ENCODE measurements at regions not wholly inside any gene's neighbourhood (a gene's known extent, or its start where the extent isn't known, plus 50 kb on each side); places are given as distances from the start of the nearest gene placed in this dataset.

DNA sequence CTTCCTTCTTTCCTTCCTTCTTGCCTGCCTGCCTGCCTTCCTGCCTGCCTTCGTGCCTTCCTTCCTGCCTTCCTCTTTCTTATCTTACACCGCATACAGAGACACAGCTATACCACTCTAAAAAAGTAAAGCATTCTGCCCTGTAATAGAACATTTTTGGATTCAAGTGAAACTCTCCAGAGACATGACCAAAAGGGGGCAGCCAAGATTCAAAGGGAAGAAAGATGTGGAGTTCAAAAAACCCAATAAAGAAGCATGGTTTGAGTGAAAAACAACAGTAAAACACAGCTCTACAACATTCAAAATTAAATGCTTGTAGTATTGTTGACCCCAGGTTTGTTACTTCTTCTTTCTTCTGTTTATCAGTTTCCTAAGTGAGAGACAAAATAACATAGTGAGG lies 914.9 kb upstream of the PCDH7 start:
- FAIRE-seq (no peak), DNase-seq (ENCODE audit: low read depth, low spot score) (no peak)

DNA sequence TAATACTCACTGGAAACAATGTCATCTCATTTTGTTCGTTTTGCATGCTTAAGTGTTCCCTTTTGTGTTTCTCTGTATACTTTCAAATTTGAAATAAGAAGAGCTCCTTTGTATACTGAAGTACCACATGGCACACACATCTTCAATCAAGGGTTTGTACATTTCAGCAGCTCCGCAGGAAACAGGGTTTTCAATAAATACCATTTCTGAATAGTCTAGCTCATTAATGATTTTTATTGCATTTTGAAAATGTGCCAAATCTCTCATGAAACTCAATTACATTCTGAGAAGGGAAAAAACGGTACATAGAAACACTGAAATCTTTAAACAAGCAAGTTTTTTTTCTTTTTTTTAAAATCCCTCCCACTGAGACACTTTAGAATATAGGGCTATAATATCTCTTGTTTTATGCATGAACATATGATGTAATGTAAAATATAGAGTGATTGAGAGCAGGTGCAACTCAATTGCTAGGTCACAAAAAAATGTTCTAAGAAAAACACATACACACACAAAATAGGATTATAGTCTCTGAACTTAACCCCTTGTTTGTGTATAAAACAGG lies 914.2 kb upstream of the PCDH7 start:
- dilution Hi-C loops (cut with MboI; ENCODE audit: extremely low pct_ligation_motif_present, low sequenced_read_pairs), result no loop called here
- Histone ChIP-seq H3K9ac (ENCODE audit: control insufficient read depth, extremely low read depth, insufficient read depth, low read length) (no peak overlapping the region), H2AFZ (ENCODE audit: control insufficient read depth, low read length) (no peak overlapping the region), H3K9me3 (ENCODE audit: control insufficient read depth, low read depth, low read length) (no peaks in the 10 kb centered on the region), H4K20me1 (ENCODE audit: control insufficient read depth, extremely low read depth, insufficient read depth, low read length) (no peaks in the 10 kb centered on the region), H3K4me3 (ENCODE audit: control insufficient read depth in 2 of 3, extremely low read depth in 1 of 3, insufficient read depth in 2 of 3, low read depth in 1 of 3, low read length in 3 of 3) (no peak overlapping the region), H3K4me1 (ENCODE audit: control insufficient read depth, extremely low read depth, insufficient read depth, low read length) (no peaks in the 10 kb centered on the region), H3K27ac (ENCODE audit: control insufficient read depth, insufficient read depth, low read length) (no peak overlapping the region), H3K9me1 (ENCODE audit: control insufficient read depth, extremely low read depth, insufficient read depth, low read length) (no peaks in the 10 kb centered on the region), H3K27me3 (ENCODE audit: control insufficient read depth, extremely low read depth, insufficient read depth, low read length) (no peaks in the 10 kb centered on the region), H3K4me2 (ENCODE audit: control insufficient read depth, extremely low read depth, insufficient read depth, low read depth, low read length) (no peak overlapping the region), H3K36me3 (ENCODE audit: control insufficient read depth in 2 of 2, extremely low read depth in 1 of 2, insufficient read depth in 2 of 2, low read length in 2 of 2) (no peaks in the 10 kb centered on the region), H3K79me2 (ENCODE audit: control insufficient read depth, insufficient read depth, low read length) (no peaks in the 10 kb centered on the region)
- no peak for TF ChIP-seq EZH2 (IDR thresholded peaks at IDR 0.05; ENCODE audit: low read length)
- TF ChIP-seq, protein P1, sequence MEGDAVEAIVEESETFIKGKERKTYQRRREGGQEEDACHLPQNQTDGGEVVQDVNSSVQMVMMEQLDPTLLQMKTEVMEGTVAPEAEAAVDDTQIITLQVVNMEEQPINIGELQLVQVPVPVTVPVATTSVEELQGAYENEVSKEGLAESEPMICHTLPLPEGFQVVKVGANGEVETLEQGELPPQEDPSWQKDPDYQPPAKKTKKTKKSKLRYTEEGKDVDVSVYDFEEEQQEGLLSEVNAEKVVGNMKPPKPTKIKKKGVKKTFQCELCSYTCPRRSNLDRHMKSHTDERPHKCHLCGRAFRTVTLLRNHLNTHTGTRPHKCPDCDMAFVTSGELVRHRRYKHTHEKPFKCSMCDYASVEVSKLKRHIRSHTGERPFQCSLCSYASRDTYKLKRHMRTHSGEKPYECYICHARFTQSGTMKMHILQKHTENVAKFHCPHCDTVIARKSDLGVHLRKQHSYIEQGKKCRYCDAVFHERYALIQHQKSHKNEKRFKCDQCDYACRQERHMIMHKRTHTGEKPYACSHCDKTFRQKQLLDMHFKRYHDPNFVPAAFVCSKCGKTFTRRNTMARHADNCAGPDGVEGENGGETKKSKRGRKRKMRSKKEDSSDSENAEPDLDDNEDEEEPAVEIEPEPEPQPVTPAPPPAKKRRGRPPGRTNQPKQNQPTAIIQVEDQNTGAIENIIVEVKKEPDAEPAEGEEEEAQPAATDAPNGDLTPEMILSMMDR (optimal IDR thresholded peaks at IDR 0.05 in 1 of 3, IDR thresholded peaks at IDR 0.05 in 1 of 3, conservative IDR thresholded peaks at IDR 0.05 in 1 of 3; ENCODE audit: extremely low read depth in 1 of 3, insufficient read depth in 2 of 3, low read length in 3 of 3), result no peak
- FAIRE-seq (no peak), DNase-seq (ENCODE audit: low read depth, low spot score) (no peak)

More for the DNA sequence above, 914.9 kb upstream of the PCDH7 start:
- Histone ChIP-seq H4K20me1 (ENCODE audit: control insufficient read depth, extremely low read depth, insufficient read depth, low read length) (no peaks in the 10 kb centered on the region), H3K9ac (ENCODE audit: control insufficient read depth, extremely low read depth, insufficient read depth, low read length) (no peak overlapping the region), H3K9me1 (ENCODE audit: control insufficient read depth, extremely low read depth, insufficient read depth, low read length) (no peaks in the 10 kb centered on the region), H3K27ac (ENCODE audit: control insufficient read depth, insufficient read depth, low read length) (no peak overlapping the region), H3K4me1 (ENCODE audit: control insufficient read depth, extremely low read depth, insufficient read depth, low read length) (no peaks in the 10 kb centered on the region), H3K4me3 (ENCODE audit: control insufficient read depth in 2 of 3, extremely low read depth in 1 of 3, insufficient read depth in 2 of 3, low read depth in 1 of 3, low read length in 3 of 3) (no peak overlapping the region), H3K27me3 (ENCODE audit: control insufficient read depth, extremely low read depth, insufficient read depth, low read length) (no peaks in the 10 kb centered on the region), H2AFZ (ENCODE audit: control insufficient read depth, low read length) (no peak overlapping the region), H3K4me2 (ENCODE audit: control insufficient read depth, extremely low read depth, insufficient read depth, low read depth, low read length) (no peak overlapping the region), H3K36me3 (ENCODE audit: control insufficient read depth in 2 of 2, extremely low read depth in 1 of 2, insufficient read depth in 2 of 2, low read length in 2 of 2) (no peaks in the 10 kb centered on the region), H3K79me2 (ENCODE audit: control insufficient read depth, insufficient read depth, low read length) (no peaks in the 10 kb centered on the region), H3K9me3 (ENCODE audit: control insufficient read depth, low read depth, low read length) (no peaks in the 10 kb centered on the region)
- dilution Hi-C loops (cut with MboI; ENCODE audit: extremely low pct_ligation_motif_present, low sequenced_read_pairs), result no loop called here
- no peak for TF ChIP-seq EZH2 (IDR thresholded peaks at IDR 0.05; ENCODE audit: low read length)
- TF ChIP-seq, protein P1 (optimal IDR thresholded peaks at IDR 0.05 in 1 of 3, IDR thresholded peaks at IDR 0.05 in 1 of 3, conservative IDR thresholded peaks at IDR 0.05 in 1 of 3; ENCODE audit: extremely low read depth in 1 of 3, insufficient read depth in 2 of 3, low read length in 3 of 3), result no peak

All from keratinocyte (primary cell).